GM12878 (cell line): ENCODE measurements at regions not wholly inside any gene's neighbourhood (a gene's known extent, or its start where the extent isn't known, plus 50 kb on each side); places are given as distances from the start of the nearest gene placed in this dataset.

Source experiments
- ATAC-seq: fragments of 200-7000 bp; cut with Tn5 transposase; 3 replicates; pipeline ENCODE4 v1.9.1; 2020; ENCODE audit warnings: mild to moderate bottlenecking, moderate library complexity
- BruUV-seq: library from RNA; stranded (reverse); fragments of 400-500 nt; replicated peaks from 2 replicates; lab custom pipeline; 2021; lab: Mats Ljungman, UMichigan
- CTCF ChIA-PET: fragments of 300-600 bp; sonication (Branson Sonifier 250); formaldehyde crosslinking; extraction: SDS; loops from one replicate; lab custom pipeline; 2021; ENCODE audit warnings: inconsistent platforms; lab: Yijun Ruan, JAX
- POLR2A ChIA-PET: fragments of 350-600 bp; formaldehyde crosslinking; extraction: SDS; loops from one replicate; lab custom pipeline; 2021; ENCODE audit warnings: inconsistent platforms; lab: Charles Lee
- RAD21 ChIA-PET: fragments of 300-600 bp; sonication (Branson Sonifier 250); formaldehyde crosslinking; loops from one replicate; lab custom pipeline; 2023; ENCODE audit warnings: antibody characterized with exemption; ENCODE audit not compliant: unreplicated experiment; lab: Charles Lee
- SMC1A ChIA-PET: fragments of 300-600 bp; sonication (Branson Sonifier 250); formaldehyde crosslinking; loops from one replicate; lab custom pipeline; 2023; ENCODE audit not compliant: unreplicated experiment, uncharacterized antibody; lab: Charles Lee
- DNase-seq: peaks from one replicate; pipeline ENCODE4 v3.0.0-alpha.2; 2011; ENCODE audit warnings: low read depth, low spot score
- FAIRE-seq: peaks from 3 replicates; lab custom pipeline; 2011; peaks lifted over from hg19 to GRCh38; lab: Jason Lieb, UNC
- H2AFZ ChIP-seq: 2 replicates; pipeline ENCODE4 v1.6.0; 2011; ENCODE audit warnings: low read depth, low read length, control low read depth; ENCODE audit not compliant: control insufficient read depth
- H3K27ac ChIP-seq: 2 replicates; pipeline ENCODE4 v1.5.1; 2011; ENCODE audit warnings: control low read depth; ENCODE audit not compliant: control insufficient read depth, insufficient read depth
- H3K27me3 ChIP-seq, 2 experiments: replicated peaks in 1 of 2; 2 replicates each; pipeline versions ENCODE4 v1.6.0 to v1.6.1; 2011; ENCODE audit warnings: low read length in 1 of 2; ENCODE audit not compliant: control insufficient read depth in 2 of 2, insufficient read depth in 2 of 2
- H3K36me3 ChIP-seq, 2 experiments: 2 replicates each; pipeline ENCODE4 v1.5.1; 2011; ENCODE audit warnings: low read length in 1 of 2; ENCODE audit not compliant: control insufficient read depth in 2 of 2, insufficient read depth in 2 of 2
- H3K4me1 ChIP-seq: 2 replicates; pipeline ENCODE4 v1.6.1; 2011; ENCODE audit warnings: mild to moderate bottlenecking, low read length, moderate library complexity, mixed read lengths; ENCODE audit not compliant: control insufficient read depth, insufficient read depth
- H3K4me2 ChIP-seq: 2 replicates; pipeline ENCODE4 v1.6.0; 2011; ENCODE audit warnings: control low read depth; ENCODE audit not compliant: control insufficient read depth, insufficient read depth
- H3K4me3 ChIP-seq: fragments of 200-600 bp; sonication (generic); 2 replicates; pipeline ENCODE4 v1.5.1; 2016
- H3K79me2 ChIP-seq: 2 replicates; pipeline ENCODE4 v1.6.0; 2011; ENCODE audit warnings: low read length; ENCODE audit not compliant: control insufficient read depth, insufficient read depth
- H3K9ac ChIP-seq: 2 replicates; pipeline ENCODE4 v1.8.0; 2011; ENCODE audit warnings: low read length, control low read depth, mixed read lengths; ENCODE audit not compliant: control insufficient read depth, insufficient read depth
- H3K9me3 ChIP-seq: replicated peaks from 3 replicates; pipeline ENCODE4 v1.5.1; 2011; ENCODE audit warnings: mild to moderate bottlenecking, low read length; ENCODE audit not compliant: control insufficient read depth, insufficient read depth
- H4K20me1 ChIP-seq: 2 replicates; pipeline ENCODE4 v1.6.0; 2011; ENCODE audit not compliant: control insufficient read depth, insufficient read depth
- ASH2L ChIP-seq: fragments of 300-600, 200-600 bp; sonication (generic); IDR thresholded peaks from 2 replicates; pipeline ENCODE4 v1.6.1; 2017; ENCODE audit warnings: low read depth, mild to moderate bottlenecking, borderline replicate concordance
- BACH1 ChIP-seq: fragments of 450-650 bp; IDR thresholded peaks from 2 replicates; pipeline ENCODE4 v1.6.1; 2017; ENCODE audit warnings: mild to moderate bottlenecking, borderline replicate concordance
- CREM ChIP-seq: IDR thresholded peaks from 2 replicates; pipeline ENCODE4 v1.6.1; 2014; ENCODE audit warnings: antibody characterized with exemption, low read depth
- ELK1 ChIP-seq: IDR thresholded peaks from 2 replicates; pipeline ENCODE4 v1.6.1; 2012; ENCODE audit warnings: low read depth, low read length, improper control_type of control experiment
- HDAC6 ChIP-seq: fragments of 200-600 bp; sonication (generic); IDR thresholded peaks from one replicate; pipeline ENCODE4 v1.8.0; 2017; ENCODE audit warnings: antibody characterized with exemption; ENCODE audit not compliant: unreplicated experiment
- IKZF1 ChIP-seq: fragments of 450-650 bp; conservative IDR thresholded peaks from 2 replicates; pipeline ENCODE4 v1.6.1; 2017; ENCODE audit warnings: antibody characterized with exemption, mild to moderate bottlenecking
- KDM1A ChIP-seq: fragments of 200-600 bp; sonication (generic); IDR thresholded peaks from 2 replicates; pipeline ENCODE4 v1.6.1; 2016; ENCODE audit warnings: borderline replicate concordance
- MTA2 ChIP-seq: fragments of 450-650 bp; IDR thresholded peaks from 2 replicates; pipeline ENCODE4 v1.6.1; 2016; ENCODE audit warnings: low read depth, mild to moderate bottlenecking, moderate library complexity
- MYB ChIP-seq: fragments of 150-350 bp; IDR thresholded peaks from 2 replicates; pipeline ENCODE4 v1.6.1; 2014; ENCODE audit warnings: mild to moderate bottlenecking, low read depth, low read length, borderline replicate concordance
- SIN3A ChIP-seq: IDR thresholded peaks from 2 replicates; pipeline ENCODE4 v1.6.1; 2012; ENCODE audit warnings: low read depth, low read length, improper control_type of control experiment
- SREBF1 ChIP-seq: IDR thresholded peaks from 2 replicates; pipeline ENCODE4 v1.6.1; 2012; ENCODE audit warnings: mild to moderate bottlenecking, low read length
- SRF ChIP-seq, 2 experiments: IDR thresholded peaks; 2 replicates each; pipeline ENCODE4 v1.6.1; 2011; ENCODE audit warnings: low read depth in 2 of 2, low read length in 2 of 2, mild to moderate bottlenecking in 1 of 2, moderate library complexity in 1 of 2
- TBL1XR1 ChIP-seq: IDR thresholded peaks from 2 replicates; pipeline ENCODE4 v1.6.1; 2012; ENCODE audit warnings: low read depth, low read length, improper control_type of control experiment
- WRNIP1 ChIP-seq: IDR thresholded peaks from 2 replicates; pipeline ENCODE4 v1.6.1; 2011; ENCODE audit warnings: low read depth, low read length, improper control_type of control experiment, borderline replicate concordance
- ZBTB40 ChIP-seq: fragments of 450-650 bp; IDR thresholded peaks from 2 replicates; pipeline ENCODE4 v1.6.1; 2016; ENCODE audit warnings: mild to moderate bottlenecking, moderate library complexity, borderline replicate concordance
- WGBS: methylation state at CpG from one replicate; pipeline ENCODE4 v1.1.6; 2016; ENCODE audit warnings: low lambda C conversion rate; ENCODE audit not compliant: insufficient replicate concordance, insufficient coverage; ENCODE audit errors: missing lambda C conversion rate; 5-methylcytosine and 5-hydroxymethylcytosine counted together
- in situ Hi-C: fragments of 300-500 bp; cut with MboI; formaldehyde crosslinking; loops from 9 replicates; pipeline ENCODE4 v1.14.3; 2018; ENCODE audit warnings: mixed read lengths
- intact Hi-C: fragments of 100-400 bp; cut with micrococcal nuclease; formaldehyde crosslinking; loops from one replicate; pipeline ENCODE4 v1.14.2; 2022; ENCODE audit not compliant: unreplicated experiment

GRCh38 chr20:52076164-52076563 lies 115.4 kb downstream of the ZFP64 start:
- Histone ChIP-seq H3K36me3 (no peaks in the 10 kb centered on the region), H3K9ac (no peak overlapping the region), H2AFZ (no peak overlapping the region)
- no peak for DNase-seq
- BruUV-seq: no TSS peak
- no peak for FAIRE-seq
- RAD21 ChIA-PET: no interaction called here
- CTCF ChIA-PET: no interaction called here
- intact Hi-C loops: no loop called here
- TF ChIP-seq ZBTB40: no peak
- TF ChIP-seq IKZF1: no peak
- TF ChIP-seq, all 136 proteins: peak for 0
- ChIA-PET POLR2A (no interaction called here), SMC1A (no interaction called here)
- H3K79me2 ChIP-seq: no peaks in the 10 kb centered on the region
- no peak overlapping the region for H3K4me2 ChIP-seq
- H3K4me1 ChIP-seq: no peaks in the 10 kb centered on the region
- H3K9me3 ChIP-seq: no peaks in the 10 kb centered on the region
- in situ Hi-C loops: no loop called here
- H4K20me1 ChIP-seq: no peaks in the 10 kb centered on the region
- no peak for ATAC-seq
- no peaks in the 10 kb centered on the region for H3K27me3 ChIP-seq
- no peak overlapping the region for H3K4me3 ChIP-seq
- WGBS: 100% methylated on average over 2 of the region's 2 CpGs
- H3K27ac ChIP-seq: no peak overlapping the region

- ATAC-seq: no peak
- intact Hi-C loops (no loop called here), in situ Hi-C loops (no loop called here)
- FAIRE-seq: no peak
- Histone ChIP-seq H3K36me3 (no peaks in the 10 kb centered on the region), H3K9me3 (no peaks in the 10 kb centered on the region), H4K20me1 (no peaks in the 10 kb centered on the region), H3K9ac (no peak overlapping the region), H2AFZ (no peak overlapping the region), H3K27me3 (no peaks in the 10 kb centered on the region), H3K4me3 (no peak overlapping the region), H3K4me2 (no peak overlapping the region), H3K27ac (no peak overlapping the region), H3K79me2 (no peaks in the 10 kb centered on the region), H3K4me1 (no peaks in the 10 kb centered on the region)
- ChIA-PET POLR2A (no interaction called here), SMC1A (no interaction called here), CTCF (no interaction called here), RAD21 (no interaction called here)
- no TSS peak for BruUV-seq
- DNase-seq: no peak
- WGBS: 88% methylated on average over 3 of the region's 3 CpGs
- no peak for TF ChIP-seq CREM
- no peak for TF ChIP-seq MYB
- TF ChIP-seq ELK1: no peak
- TF ChIP-seq SRF (IDR thresholded peaks at IDR 0.05; ENCODE audit: low read depth in 2 of 2, low read length in 2 of 2): no peak
- no peak for TF ChIP-seq TBL1XR1
- TF ChIP-seq ASH2L: no peak
- TF ChIP-seq BACH1: no peak
- TF ChIP-seq WRNIP1: no peak
- TF ChIP-seq KDM1A: no peak
- no peak for TF ChIP-seq HDAC6
- no peak for TF ChIP-seq SIN3A
- TF ChIP-seq SREBF1: no peak
- no peak for TF ChIP-seq MTA2
Observed at GRCh38 chr20:52075400-52075799, 116.2 kb downstream of the ZFP64 start.
